ENCODE measurements at regions not wholly inside any gene's neighbourhood (a gene's known extent, or its start where the extent isn't known, plus 50 kb on each side); places are given as distances from the start of the nearest gene placed in this dataset.

GRCh38 chr10:64529003-64529350 lies 1007.8 kb downstream of the REEP3 start:
- TF ChIP-seq ZBTB38 (CRISPR knock-in tag; IDR thresholded peaks at IDR 0.05) (no peak), POLR2A (IDR thresholded peaks at IDR 0.05; ENCODE audit: insufficient read depth in 1 of 2, low read depth in 2 of 2, low read length in 2 of 2) (no peak), SATB2 (CRISPR knock-in tag; IDR thresholded peaks at IDR 0.05) (no peak), GLI4 (CRISPR knock-in tag; IDR thresholded peaks at IDR 0.05; ENCODE audit: borderline replicate concordance) (no peak), SMC3 (IDR thresholded peaks at IDR 0.05; ENCODE audit: low read length) (no peak), ZNF121 (CRISPR knock-in tag; IDR thresholded peaks at IDR 0.05) (no peak), ZNF232 (CRISPR knock-in tag; IDR thresholded peaks at IDR 0.05; ENCODE audit: borderline replicate concordance) (no peak), MEIS1 (CRISPR knock-in tag; IDR thresholded peaks at IDR 0.05; ENCODE audit: borderline replicate concordance) (no peak), SP5 (CRISPR knock-in tag; IDR thresholded peaks at IDR 0.05; ENCODE audit: borderline replicate concordance, low read depth) (no peak), CREB1 (IDR thresholded peaks at IDR 0.05) (no peak), CREB1 (CRISPR knock-in tag; IDR thresholded peaks at IDR 0.05) (no peak)
- TF ChIP-seq, protein P1, sequence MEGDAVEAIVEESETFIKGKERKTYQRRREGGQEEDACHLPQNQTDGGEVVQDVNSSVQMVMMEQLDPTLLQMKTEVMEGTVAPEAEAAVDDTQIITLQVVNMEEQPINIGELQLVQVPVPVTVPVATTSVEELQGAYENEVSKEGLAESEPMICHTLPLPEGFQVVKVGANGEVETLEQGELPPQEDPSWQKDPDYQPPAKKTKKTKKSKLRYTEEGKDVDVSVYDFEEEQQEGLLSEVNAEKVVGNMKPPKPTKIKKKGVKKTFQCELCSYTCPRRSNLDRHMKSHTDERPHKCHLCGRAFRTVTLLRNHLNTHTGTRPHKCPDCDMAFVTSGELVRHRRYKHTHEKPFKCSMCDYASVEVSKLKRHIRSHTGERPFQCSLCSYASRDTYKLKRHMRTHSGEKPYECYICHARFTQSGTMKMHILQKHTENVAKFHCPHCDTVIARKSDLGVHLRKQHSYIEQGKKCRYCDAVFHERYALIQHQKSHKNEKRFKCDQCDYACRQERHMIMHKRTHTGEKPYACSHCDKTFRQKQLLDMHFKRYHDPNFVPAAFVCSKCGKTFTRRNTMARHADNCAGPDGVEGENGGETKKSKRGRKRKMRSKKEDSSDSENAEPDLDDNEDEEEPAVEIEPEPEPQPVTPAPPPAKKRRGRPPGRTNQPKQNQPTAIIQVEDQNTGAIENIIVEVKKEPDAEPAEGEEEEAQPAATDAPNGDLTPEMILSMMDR (CRISPR knock-in tag; IDR thresholded peaks at IDR 0.05), result no peak
- TF ChIP-seq, protein P2, sequence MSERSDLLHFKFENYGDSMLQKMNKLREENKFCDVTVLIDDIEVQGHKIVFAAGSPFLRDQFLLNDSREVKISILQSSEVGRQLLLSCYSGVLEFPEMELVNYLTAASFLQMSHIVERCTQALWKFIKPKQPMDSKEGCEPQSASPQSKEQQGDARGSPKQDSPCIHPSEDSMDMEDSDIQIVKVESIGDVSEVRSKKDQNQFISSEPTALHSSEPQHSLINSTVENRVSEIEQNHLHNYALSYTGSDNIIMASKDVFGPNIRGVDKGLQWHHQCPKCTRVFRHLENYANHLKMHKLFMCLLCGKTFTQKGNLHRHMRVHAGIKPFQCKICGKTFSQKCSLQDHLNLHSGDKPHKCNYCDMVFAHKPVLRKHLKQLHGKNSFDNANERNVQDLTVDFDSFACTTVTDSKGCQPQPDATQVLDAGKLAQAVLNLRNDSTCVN (CRISPR knock-in tag; IDR thresholded peaks at IDR 0.05; ENCODE audit: borderline replicate concordance), result no peak

Data from HepG2 (cell line).